ENCODE measurements at regions not wholly inside any gene's neighbourhood (a gene's known extent, or its start where the extent isn't known, plus 50 kb on each side); places are given as distances from the start of the nearest gene placed in this dataset. TPM values are rescaled to one million over a fixed set of nuclear protein-coding genes. Genes with fewer than 3 reads are reported as not detected.

DNA sequence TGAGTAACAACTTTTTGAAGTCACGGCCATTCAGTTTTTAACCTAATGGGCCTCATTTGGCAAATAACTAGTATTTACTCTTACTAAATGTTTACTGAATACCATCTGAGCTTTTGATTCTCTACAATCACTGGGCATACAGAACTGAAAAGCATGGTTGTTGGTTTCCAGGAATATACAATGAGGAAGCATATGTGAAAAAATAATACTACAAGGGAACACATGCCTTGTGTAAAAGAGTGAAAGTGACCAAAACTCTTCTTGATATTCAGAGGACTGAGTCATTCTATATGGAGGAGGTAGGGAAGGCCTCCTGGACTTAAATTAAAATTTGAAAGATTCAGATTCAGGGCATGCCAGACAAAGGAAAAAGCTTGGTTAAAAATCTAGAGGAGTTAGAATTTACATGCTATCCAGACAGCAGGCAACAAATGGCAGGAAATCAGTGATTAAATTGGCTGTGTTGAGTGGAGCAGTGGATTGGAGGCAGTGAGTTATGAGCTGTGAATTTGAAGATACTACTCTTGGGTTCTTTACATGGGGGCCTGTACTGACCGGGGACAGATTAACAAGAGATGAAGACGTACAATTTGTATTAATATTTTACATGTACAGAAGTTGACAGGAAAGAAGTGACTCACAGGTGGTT lies 53.6 kb upstream of the NRXN1 start:
- H3K27ac Mint-ChIP-seq, result no peak overlapping the region
- H3K27me3 Mint-ChIP-seq, result no peaks in the 10 kb centered on the region
- H3K4me3 Mint-ChIP-seq, result no peak overlapping the region

DNA sequence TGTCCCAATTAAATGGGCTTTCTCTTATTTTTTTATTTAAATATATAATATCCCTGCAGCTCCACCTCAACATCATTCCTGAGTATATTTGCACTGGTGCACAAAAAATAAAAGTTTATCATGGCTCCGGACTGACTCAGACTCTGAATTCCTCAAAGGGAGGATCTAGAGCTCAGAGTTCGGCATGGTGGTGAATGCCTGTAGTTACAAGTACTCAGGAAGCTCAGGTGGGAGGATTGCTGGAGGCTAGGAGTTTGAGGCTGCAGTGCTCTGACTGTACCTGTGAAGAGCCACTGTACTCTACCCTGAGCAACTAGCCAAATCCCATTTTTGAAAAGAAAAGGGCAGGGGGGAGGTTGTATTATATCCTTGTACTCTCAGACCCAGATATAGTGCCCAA lies 52.8 kb upstream of the NRXN1 start:
- Mint-ChIP-seq H3K36me3 (no peaks in the 10 kb centered on the region), H3K27ac (no peak overlapping the region), H3K4me3 (no peak overlapping the region), H3K9me3 (ENCODE audit: low read depth) (peaks cover 11% of the 10 kb centered on the region), H3K4me1 (no peaks in the 10 kb centered on the region), H3K27me3 (no peaks in the 10 kb centered on the region)
- DNase-seq, result no peak
- CTCF ChIA-PET, result no interaction called here
- no peak for ATAC-seq

More for the DNA sequence above, 53.6 kb upstream of the NRXN1 start:
- no peaks in the 10 kb centered on the region for H3K36me3 Mint-ChIP-seq
- CTCF ChIA-PET, result no interaction called here
- H3K4me1 Mint-ChIP-seq, result no peaks in the 10 kb centered on the region
- peaks cover 11% of the 10 kb centered on the region for H3K9me3 Mint-ChIP-seq (ENCODE audit: low read depth)
- DNase-seq (no peak), ATAC-seq (no peak)

Small RNA genes in the stretch of these regions (microRNA-seq; reads per million reads assigned to microRNA genes)
- gene MIR4431, result not detected
